CD4-positive, alpha-beta T cell (primary cell): ENCODE measurements at regions not wholly inside any gene's neighbourhood (a gene's known extent, or its start where the extent isn't known, plus 50 kb on each side); places are given as distances from the start of the nearest gene placed in this dataset.

ENCODE experiments used
- ATAC-seq: fragments of 200-7000 bp; cut with Tn5 transposase; one replicate; pipeline ENCODE4 v1.10.0; 2022; ENCODE audit warnings: mild to moderate bottlenecking; ENCODE audit not compliant: poor library complexity
- CTCF ChIA-PET: fragments of 350-600 bp; sonication (Branson Sonifier 250); formaldehyde crosslinking; loops from one replicate; lab custom pipeline; 2021; ENCODE audit warnings: antibody characterized with exemption, inconsistent platforms; lab: Charles Lee
- POLR2A ChIA-PET: fragments of 350-600 bp; sonication (Branson Sonifier 250); formaldehyde crosslinking; loops from one replicate; lab custom pipeline; 2021; ENCODE audit warnings: antibody characterized with exemption, inconsistent platforms; lab: Charles Lee
- DNase-seq, 14 experiments: peaks; one replicate each; pipeline ENCODE4 v3.0.0-alpha.2; 2013 to 2020; ENCODE audit warnings: mixed read lengths in 2 of 14
- H3K27ac ChIP-seq, 2 donors: one replicate each; pipeline versions ENCODE4 v1.5.1 to v1.7.0; 2013; ENCODE audit warnings: low read length in 2 of 2, low read depth in 1 of 2, mild to moderate bottlenecking in 1 of 2
- H3K27me3 ChIP-seq, 2 experiments: 1 replicate in 1 of 2; 2 replicates in 1 of 2; pipeline versions ENCODE4 v1.6.1 to v1.7.0; 2013; ENCODE audit warnings: low read length in 2 of 2, control low read depth in 1 of 2, mild to moderate bottlenecking in 1 of 2, moderate library complexity in 1 of 2; ENCODE audit not compliant: insufficient read depth in 2 of 2, control insufficient read depth in 1 of 2
- H3K36me3 ChIP-seq: one replicate; pipeline ENCODE4 v1.6.1; 2013; ENCODE audit warnings: low read length, control low read depth; ENCODE audit not compliant: insufficient read depth
- H3K4me1 ChIP-seq: one replicate; pipeline ENCODE4 v1.6.1; 2013; ENCODE audit warnings: low read length, control low read depth; ENCODE audit not compliant: insufficient read depth
- H3K4me3 ChIP-seq: one replicate; pipeline ENCODE4 v1.5.1; 2013; ENCODE audit warnings: mild to moderate bottlenecking, low read length, moderate library complexity
- H3K9me3 ChIP-seq, 2 experiments: 1 replicate in 1 of 2; 2 replicates in 1 of 2; pipeline versions ENCODE4 v1.6.1 to v1.7.0; 2013; ENCODE audit warnings: low read length in 2 of 2, mild to moderate bottlenecking in 2 of 2, control low read depth in 1 of 2, moderate library complexity in 1 of 2; ENCODE audit not compliant: control insufficient read depth in 1 of 2, insufficient read depth in 1 of 2
- H3K27ac Mint-ChIP-seq: one replicate; pipeline ENCODE4 v1.8.0; 2020; ENCODE audit warnings: mixed read lengths
- H3K27me3 Mint-ChIP-seq: one replicate; pipeline ENCODE4 v1.8.0; 2021; ENCODE audit warnings: mixed read lengths
- H3K36me3 Mint-ChIP-seq: one replicate; pipeline ENCODE4 v1.8.0; 2021; ENCODE audit warnings: low read depth, mixed read lengths
- H3K4me1 Mint-ChIP-seq: one replicate; pipeline ENCODE4 v1.8.0; 2021; ENCODE audit warnings: low read depth, mixed read lengths
- H3K4me3 Mint-ChIP-seq: one replicate; pipeline ENCODE4 v1.8.0; 2020; ENCODE audit warnings: mild to moderate bottlenecking, mixed read lengths
- H3K9me3 Mint-ChIP-seq: one replicate; pipeline ENCODE4 v1.8.0; 2020; ENCODE audit warnings: mixed read lengths
- intact Hi-C, 2 experiments: fragments of 100-400 bp; cut with DNase I in 1 of 2; cut with micrococcal nuclease in 1 of 2; formaldehyde crosslinking; loops; one replicate each; pipeline versions ENCODE4 v1.15.1 to v1.9.0; 2023 to 2025; cut with DNase I, micrococcal nuclease
- TF ChIP-seq, protein P1 (sequence below): fragments of 200-600 bp; IDR thresholded peaks from one replicate; pipeline ENCODE4 v1.8.0; 2022; ENCODE audit warnings: antibody characterized with exemption, mild to moderate bottlenecking

DNA sequence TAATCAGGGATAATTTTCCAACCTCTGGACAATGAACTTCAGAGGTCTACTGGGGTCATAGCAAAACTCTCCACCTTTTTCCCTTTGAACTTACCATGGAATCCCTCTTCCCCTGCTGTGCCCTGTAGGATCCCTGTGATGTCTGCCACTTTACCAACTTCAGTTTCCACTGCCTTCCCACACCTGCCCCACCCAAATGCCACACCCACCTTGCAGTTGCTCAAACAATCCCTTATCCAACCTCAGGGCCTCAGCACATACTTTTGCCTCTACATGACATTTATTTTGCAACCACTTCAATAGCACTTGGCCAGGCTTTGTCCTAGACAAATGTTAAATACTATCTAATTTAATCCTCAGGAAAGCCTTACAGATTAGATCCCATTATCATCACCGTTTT is 463.7 kb upstream of the WWC1 start:
- Histone ChIP-seq H3K27ac (no peak overlapping the region), H3K4me3 (no peak overlapping the region), H3K36me3 (no peaks in the 10 kb centered on the region), H3K9me3 (peaks cover 0 to 4% of the 10 kb centered on the region in 2 experiments), H3K4me1 (no peaks in the 10 kb centered on the region), H3K27me3 (no peaks in the 10 kb centered on the region)
- Mint-ChIP-seq H3K9me3 (no peaks in the 10 kb centered on the region), H3K27ac (no peak overlapping the region), H3K27me3 (no peaks in the 10 kb centered on the region), H3K36me3 (no peaks in the 10 kb centered on the region), H3K4me1 (no peaks in the 10 kb centered on the region), H3K4me3 (no peak overlapping the region)
- POLR2A ChIA-PET, result no interaction called here
- ATAC-seq, result no peak
- TF ChIP-seq, protein P1, sequence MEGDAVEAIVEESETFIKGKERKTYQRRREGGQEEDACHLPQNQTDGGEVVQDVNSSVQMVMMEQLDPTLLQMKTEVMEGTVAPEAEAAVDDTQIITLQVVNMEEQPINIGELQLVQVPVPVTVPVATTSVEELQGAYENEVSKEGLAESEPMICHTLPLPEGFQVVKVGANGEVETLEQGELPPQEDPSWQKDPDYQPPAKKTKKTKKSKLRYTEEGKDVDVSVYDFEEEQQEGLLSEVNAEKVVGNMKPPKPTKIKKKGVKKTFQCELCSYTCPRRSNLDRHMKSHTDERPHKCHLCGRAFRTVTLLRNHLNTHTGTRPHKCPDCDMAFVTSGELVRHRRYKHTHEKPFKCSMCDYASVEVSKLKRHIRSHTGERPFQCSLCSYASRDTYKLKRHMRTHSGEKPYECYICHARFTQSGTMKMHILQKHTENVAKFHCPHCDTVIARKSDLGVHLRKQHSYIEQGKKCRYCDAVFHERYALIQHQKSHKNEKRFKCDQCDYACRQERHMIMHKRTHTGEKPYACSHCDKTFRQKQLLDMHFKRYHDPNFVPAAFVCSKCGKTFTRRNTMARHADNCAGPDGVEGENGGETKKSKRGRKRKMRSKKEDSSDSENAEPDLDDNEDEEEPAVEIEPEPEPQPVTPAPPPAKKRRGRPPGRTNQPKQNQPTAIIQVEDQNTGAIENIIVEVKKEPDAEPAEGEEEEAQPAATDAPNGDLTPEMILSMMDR, result no peak
- intact Hi-C loops, result no loop called here
- no peak for DNase-seq
- CTCF ChIA-PET, result no interaction called here

DNA sequence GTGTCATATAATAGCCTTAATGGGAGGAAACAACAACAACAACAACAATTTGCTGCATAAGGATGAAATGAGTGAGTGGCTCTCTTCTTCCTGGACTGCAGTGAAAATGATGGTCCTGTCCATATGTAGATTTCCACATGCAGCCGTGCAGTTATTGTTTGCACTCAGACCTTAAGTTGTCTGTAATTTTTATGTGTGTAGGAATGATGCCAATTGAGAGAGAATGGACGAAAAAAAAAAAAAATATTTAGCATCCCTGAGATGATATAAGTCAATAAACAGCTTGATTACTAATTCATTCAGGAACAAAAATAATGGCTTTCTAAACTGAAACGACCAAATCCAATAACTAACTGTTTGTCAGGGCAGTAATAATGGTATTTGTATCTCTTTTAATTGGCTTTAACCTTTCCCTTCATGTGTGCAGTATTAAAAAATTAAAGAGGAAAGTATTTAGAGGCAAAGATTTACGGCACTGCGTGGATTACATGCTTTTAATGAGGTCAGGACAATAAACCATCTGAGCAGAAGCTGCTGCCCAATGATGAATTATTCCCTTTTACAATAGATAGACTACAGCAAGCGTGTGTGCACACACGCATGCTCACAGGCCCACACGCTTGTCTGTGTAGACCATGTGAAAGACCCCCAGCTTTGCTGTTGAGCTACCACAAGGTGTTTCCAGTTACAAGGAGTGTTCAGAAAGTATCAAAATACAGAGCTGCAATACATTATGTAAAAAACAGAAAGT is 459.5 kb upstream of the WWC1 start:
- TF ChIP-seq, protein P1, result no peak
- ChIA-PET CTCF (no interaction called here), POLR2A (no interaction called here)
- Mint-ChIP-seq H3K4me3 (no peak overlapping the region), H3K27ac (no peak overlapping the region), H3K4me1 (no peaks in the 10 kb centered on the region), H3K36me3 (no peaks in the 10 kb centered on the region), H3K27me3 (no peaks in the 10 kb centered on the region), H3K9me3 (no peaks in the 10 kb centered on the region)
- no peak overlapping the region for H3K4me3 ChIP-seq
- no peaks in the 10 kb centered on the region for H3K4me1 ChIP-seq
- no peaks in the 10 kb centered on the region for H3K36me3 ChIP-seq
- peaks cover 0 to 4% of the 10 kb centered on the region in 2 experiments for H3K9me3 ChIP-seq
- no peaks in the 10 kb centered on the region for H3K27me3 ChIP-seq
- intact Hi-C loops, result no loop called here
- ATAC-seq, result no peak
- DNase-seq, result no peak
- H3K27ac ChIP-seq, result no peak overlapping the region

DNA sequence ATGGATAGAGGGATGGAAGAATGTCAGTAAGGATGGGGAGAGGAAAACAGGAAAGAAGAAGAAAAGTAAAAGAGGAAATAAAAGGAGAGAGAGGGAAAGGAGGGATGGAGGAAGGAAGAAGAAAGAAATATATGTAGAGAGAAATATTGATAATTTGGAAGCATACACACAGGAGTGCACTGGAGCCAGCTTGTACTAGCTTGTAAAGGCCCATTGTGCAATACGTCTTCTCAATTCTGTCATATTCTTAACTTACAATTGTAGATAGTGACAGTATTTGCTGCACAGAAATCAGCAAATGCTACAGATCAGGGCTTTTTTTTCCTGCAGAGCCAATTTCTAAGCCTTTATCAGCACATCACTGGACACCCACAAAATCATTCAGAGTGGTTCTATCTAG is 458.8 kb upstream of the WWC1 start:
- H3K27me3 ChIP-seq, result no peaks in the 10 kb centered on the region
- ChIA-PET POLR2A (no interaction called here), CTCF (no interaction called here)
- DNase-seq (no peak), ATAC-seq (no peak)
- Mint-ChIP-seq H3K4me1 (no peaks in the 10 kb centered on the region), H3K9me3 (no peaks in the 10 kb centered on the region), H3K27ac (no peak overlapping the region), H3K36me3 (no peaks in the 10 kb centered on the region), H3K27me3 (no peaks in the 10 kb centered on the region), H3K4me3 (no peak overlapping the region)
- peaks cover 0 to 4% of the 10 kb centered on the region in 2 experiments for H3K9me3 ChIP-seq
- H3K4me1 ChIP-seq, result no peaks in the 10 kb centered on the region
- no peaks in the 10 kb centered on the region for H3K36me3 ChIP-seq
- TF ChIP-seq, protein P1, result no peak
- H3K27ac ChIP-seq, result no peak overlapping the region
- no peak overlapping the region for H3K4me3 ChIP-seq
- intact Hi-C loops, result no loop called here
